Vagina (tissue), 2 donors: ENCODE measurements at regions not wholly inside any gene's neighbourhood (a gene's known extent, or its start where the extent isn't known, plus 50 kb on each side); places are given as distances from the start of the nearest gene placed in this dataset.

ENCODE experiments used
- DNase-seq, 2 donors: peaks; one replicate each; pipeline ENCODE4 v3.0.0-alpha.2; 2017; ENCODE audit errors: extremely low spot score in 2 of 2
- H3K27ac ChIP-seq: fragments of 200-600 bp; sonication (generic); one replicate; pipeline ENCODE4 v1.5.1; 2019
- H3K27me3 ChIP-seq: fragments of 200-600 bp; sonication (generic); one replicate; pipeline ENCODE4 v1.5.1; 2019
- H3K36me3 ChIP-seq, 2 donors: fragments of 200-600 bp; sonication (generic); one replicate each; pipeline ENCODE4 v1.5.1; 2017 to 2019
- H3K4me1 ChIP-seq: fragments of 200-600 bp; sonication (generic); one replicate; pipeline ENCODE4 v1.5.1; 2019
- H3K4me3 ChIP-seq, 2 donors: fragments of 200-600 bp; sonication (generic); 1 replicate in 1 of 2; 2 replicates in 1 of 2; pipeline ENCODE4 v1.5.1; 2016 to 2019
- H3K9me3 ChIP-seq: fragments of 200-600 bp; sonication (generic); one replicate; pipeline ENCODE4 v1.5.1; 2019
- POLR2A ChIP-seq, 2 donors: fragments of 450-650 bp; IDR thresholded peaks; one replicate each; pipeline ENCODE4 v1.6.1; 2017; ENCODE audit warnings: antibody characterized with exemption in 2 of 2, mild to moderate bottlenecking in 2 of 2, moderate library complexity in 2 of 2
- POLR2AphosphoS5 ChIP-seq, 2 donors: sonication (generic); formaldehyde crosslinking; IDR thresholded peaks; one replicate each; pipeline ENCODE4 v1.9.0; 2017; ENCODE audit warnings: antibody characterized with exemption in 2 of 2, mild to moderate bottlenecking in 2 of 2, low read depth in 1 of 2; ENCODE audit not compliant: insufficient read depth in 1 of 2
- intact Hi-C: fragments of 100-400 bp; cut with DNase I; formaldehyde crosslinking; loops from one replicate; pipeline ENCODE4 v1.15.1; 2023
- TF ChIP-seq, protein P1 (sequence below), 3 experiments: fragments of 450-650 bp in 2 of 3; fragments of 200-600 bp in 1 of 3; sonication (generic) in 1 of 3; IDR thresholded peaks; one replicate each; pipeline ENCODE4 v1.5.1; 2017 to 2019; ENCODE audit warnings: antibody characterized with exemption in 3 of 3, mild to moderate bottlenecking in 2 of 3, moderate library complexity in 2 of 3

DNA sequence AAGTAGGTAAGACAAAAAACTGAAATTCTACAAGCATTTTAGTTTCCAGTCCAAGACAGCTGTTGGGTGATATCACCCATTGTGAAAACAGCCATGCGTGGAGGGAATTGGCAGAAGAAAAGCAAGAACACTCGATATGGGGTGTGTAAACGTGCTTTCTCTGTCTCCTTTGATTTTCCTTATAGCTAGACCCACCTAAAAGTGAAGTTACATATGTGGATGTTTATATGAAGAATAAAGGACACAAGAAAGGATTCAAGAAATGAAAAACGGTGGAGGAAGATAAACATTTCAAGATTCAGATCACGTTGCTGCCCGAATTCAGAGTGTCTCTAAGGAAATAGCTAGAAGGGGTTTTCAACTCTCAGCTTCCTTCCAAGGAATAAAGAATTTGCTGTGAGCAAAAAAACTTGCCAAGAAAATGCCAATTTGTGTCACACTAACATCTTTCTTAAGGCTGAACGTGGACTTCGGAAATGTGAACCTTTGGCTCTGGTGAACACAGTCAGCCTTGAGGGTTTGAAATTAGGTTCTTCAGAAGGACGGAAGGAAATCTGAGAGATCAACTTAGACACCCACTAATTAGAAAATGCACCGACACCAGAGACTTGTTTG, 269.0 kb upstream of the ADAMTS9 start:
- intact Hi-C loops = no loop called here
- Histone ChIP-seq H3K27ac (no peak overlapping the region), H3K4me3 (no peak overlapping the region), H3K4me1 (peaks cover 29% of the 10 kb centered on the region), H3K36me3 (no peaks in the 10 kb centered on the region), H3K27me3 (no peaks in the 10 kb centered on the region), H3K9me3 (no peaks in the 10 kb centered on the region)
- TF ChIP-seq POLR2A (IDR thresholded peaks at IDR 0.05) = no peak
- no peak for TF ChIP-seq POLR2AphosphoS5 (IDR thresholded peaks at IDR 0.05; ENCODE audit: insufficient read depth in 1 of 2, low read depth in 1 of 2)
- TF ChIP-seq, protein P1, sequence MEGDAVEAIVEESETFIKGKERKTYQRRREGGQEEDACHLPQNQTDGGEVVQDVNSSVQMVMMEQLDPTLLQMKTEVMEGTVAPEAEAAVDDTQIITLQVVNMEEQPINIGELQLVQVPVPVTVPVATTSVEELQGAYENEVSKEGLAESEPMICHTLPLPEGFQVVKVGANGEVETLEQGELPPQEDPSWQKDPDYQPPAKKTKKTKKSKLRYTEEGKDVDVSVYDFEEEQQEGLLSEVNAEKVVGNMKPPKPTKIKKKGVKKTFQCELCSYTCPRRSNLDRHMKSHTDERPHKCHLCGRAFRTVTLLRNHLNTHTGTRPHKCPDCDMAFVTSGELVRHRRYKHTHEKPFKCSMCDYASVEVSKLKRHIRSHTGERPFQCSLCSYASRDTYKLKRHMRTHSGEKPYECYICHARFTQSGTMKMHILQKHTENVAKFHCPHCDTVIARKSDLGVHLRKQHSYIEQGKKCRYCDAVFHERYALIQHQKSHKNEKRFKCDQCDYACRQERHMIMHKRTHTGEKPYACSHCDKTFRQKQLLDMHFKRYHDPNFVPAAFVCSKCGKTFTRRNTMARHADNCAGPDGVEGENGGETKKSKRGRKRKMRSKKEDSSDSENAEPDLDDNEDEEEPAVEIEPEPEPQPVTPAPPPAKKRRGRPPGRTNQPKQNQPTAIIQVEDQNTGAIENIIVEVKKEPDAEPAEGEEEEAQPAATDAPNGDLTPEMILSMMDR (IDR thresholded peaks at IDR 0.05) = no peak
- no peak for DNase-seq

DNA sequence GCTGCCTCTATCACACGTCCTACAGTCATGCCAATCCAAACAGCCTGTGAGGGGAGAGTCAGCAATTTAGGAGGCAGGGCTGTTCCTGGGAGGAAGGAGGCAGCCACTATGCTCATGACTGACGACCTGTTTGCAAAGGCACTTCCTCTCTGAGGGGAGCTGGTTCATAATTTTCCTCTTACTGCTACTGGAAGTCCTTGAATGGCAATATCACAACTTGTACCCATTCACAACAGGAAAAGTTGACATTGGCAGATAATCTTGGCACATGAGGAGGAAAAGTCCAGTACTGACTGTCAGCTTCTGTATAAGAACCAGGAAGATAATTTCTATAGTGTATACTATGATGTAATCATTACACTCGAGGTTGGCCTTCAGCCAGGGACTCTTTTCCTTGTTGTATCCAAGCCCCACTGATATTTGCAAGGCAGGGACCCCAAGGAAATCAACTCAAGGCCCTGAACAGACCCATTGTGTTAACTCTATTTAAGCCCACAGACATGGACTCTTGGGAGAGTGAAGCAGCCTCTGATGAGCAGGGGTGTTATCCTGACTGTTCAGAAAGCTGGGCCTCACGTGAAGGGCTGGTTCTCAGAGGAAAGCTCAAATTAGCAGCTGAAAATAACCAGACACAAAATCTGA, 267.3 kb upstream of the ADAMTS9 start:
- no peaks in the 10 kb centered on the region for H3K36me3 ChIP-seq
- H3K4me3 ChIP-seq = no peak overlapping the region
- intact Hi-C loops = no loop called here
- peak in 1 of 2 donors; percentile 79 for TF ChIP-seq POLR2AphosphoS5 (IDR thresholded peaks at IDR 0.05; ENCODE audit: insufficient read depth in 1 of 2, low read depth in 1 of 2)
- TF ChIP-seq, protein P1 (IDR thresholded peaks at IDR 0.05) = no peak
- TF ChIP-seq POLR2A (IDR thresholded peaks at IDR 0.05) = no peak
- peaks cover 34% of the 10 kb centered on the region for H3K4me1 ChIP-seq
- DNase-seq = no peak
- H3K9me3 ChIP-seq = no peaks in the 10 kb centered on the region
- H3K27ac ChIP-seq = peak overlapping the region; percentile 39
- H3K27me3 ChIP-seq = no peaks in the 10 kb centered on the region

DNA sequence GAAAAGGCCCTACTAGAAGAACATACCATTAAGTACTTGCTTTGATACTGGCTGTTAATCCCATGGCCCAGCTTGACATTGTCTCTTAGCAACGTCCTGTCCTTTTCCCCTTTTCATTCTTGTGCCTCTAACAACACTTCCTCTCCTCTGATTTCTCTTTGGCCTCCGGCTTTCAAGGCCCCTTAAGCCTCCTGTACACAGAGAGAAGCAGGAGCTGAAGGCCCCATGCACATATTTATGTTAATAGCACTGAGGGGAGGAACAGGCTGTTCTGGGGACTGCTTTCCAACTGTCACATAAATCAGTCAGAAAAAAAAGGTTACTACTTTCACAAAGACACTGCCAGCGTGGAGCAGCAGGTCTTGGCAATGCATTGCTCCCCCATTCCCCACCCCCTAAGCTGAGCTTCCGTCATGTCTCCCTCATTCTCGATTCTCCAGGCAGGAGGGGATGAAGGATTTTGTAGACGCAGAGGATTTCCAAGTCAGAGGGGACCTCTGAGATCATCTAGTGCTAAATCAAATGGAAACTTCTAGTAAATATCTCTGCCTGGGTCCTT, 257.4 kb upstream of the ADAMTS9 start:
- Histone ChIP-seq H3K36me3 (no peaks in the 10 kb centered on the region), H3K27ac (peak overlapping the region; percentile 65), H3K9me3 (no peaks in the 10 kb centered on the region), H3K4me1 (peaks cover 33% of the 10 kb centered on the region), H3K27me3 (no peaks in the 10 kb centered on the region), H3K4me3 (no peak overlapping the region)
- intact Hi-C loops = loop anchor here (5.0 kb wide), 1 partner anchor 258 kb away; the partner anchor contains the start of gene ADAMTS9
- TF ChIP-seq, protein P1 (IDR thresholded peaks at IDR 0.05) = no peak
- peak; percentile 22 to 85 for TF ChIP-seq POLR2AphosphoS5 (IDR thresholded peaks at IDR 0.05; ENCODE audit: insufficient read depth in 1 of 2, low read depth in 1 of 2)
- DNase-seq = no peak

- Histone ChIP-seq H3K9me3 (no peaks in the 10 kb centered on the region), H3K36me3 (no peaks in the 10 kb centered on the region), H3K4me1 (peaks cover 40% of the 10 kb centered on the region), H3K4me3 (no peak overlapping the region), H3K27ac (peak overlapping the region; percentile 65), H3K27me3 (no peaks in the 10 kb centered on the region)
- intact Hi-C loops = no loop called here
- TF ChIP-seq POLR2A (IDR thresholded peaks at IDR 0.05) = no peak
- no peak for TF ChIP-seq POLR2AphosphoS5 (IDR thresholded peaks at IDR 0.05; ENCODE audit: insufficient read depth in 1 of 2, low read depth in 1 of 2)
- TF ChIP-seq, protein P1 (IDR thresholded peaks at IDR 0.05) = no peak
- no peak for DNase-seq
Observed at GRCh38 chr3:64943866-64944265, 256.1 kb upstream of the ADAMTS9 start.
